ENCODE measurements at regions not wholly inside any gene's neighbourhood (a gene's known extent, or its start where the extent isn't known, plus 50 kb on each side); places are given as distances from the start of the nearest gene placed in this dataset.

- Mint-ChIP-seq H3K4me3 (no peak overlapping the region), H3K36me3 (ENCODE audit: low read depth) (no peaks in the 10 kb centered on the region), H3K4me1 (ENCODE audit: low read depth) (no peaks in the 10 kb centered on the region), H3K27me3 (peaks cover 5% of the 10 kb centered on the region), H3K27ac (no peak overlapping the region), H3K9me3 (no peaks in the 10 kb centered on the region)
- ATAC-seq, result no peak
- TF ChIP-seq, protein P1, sequence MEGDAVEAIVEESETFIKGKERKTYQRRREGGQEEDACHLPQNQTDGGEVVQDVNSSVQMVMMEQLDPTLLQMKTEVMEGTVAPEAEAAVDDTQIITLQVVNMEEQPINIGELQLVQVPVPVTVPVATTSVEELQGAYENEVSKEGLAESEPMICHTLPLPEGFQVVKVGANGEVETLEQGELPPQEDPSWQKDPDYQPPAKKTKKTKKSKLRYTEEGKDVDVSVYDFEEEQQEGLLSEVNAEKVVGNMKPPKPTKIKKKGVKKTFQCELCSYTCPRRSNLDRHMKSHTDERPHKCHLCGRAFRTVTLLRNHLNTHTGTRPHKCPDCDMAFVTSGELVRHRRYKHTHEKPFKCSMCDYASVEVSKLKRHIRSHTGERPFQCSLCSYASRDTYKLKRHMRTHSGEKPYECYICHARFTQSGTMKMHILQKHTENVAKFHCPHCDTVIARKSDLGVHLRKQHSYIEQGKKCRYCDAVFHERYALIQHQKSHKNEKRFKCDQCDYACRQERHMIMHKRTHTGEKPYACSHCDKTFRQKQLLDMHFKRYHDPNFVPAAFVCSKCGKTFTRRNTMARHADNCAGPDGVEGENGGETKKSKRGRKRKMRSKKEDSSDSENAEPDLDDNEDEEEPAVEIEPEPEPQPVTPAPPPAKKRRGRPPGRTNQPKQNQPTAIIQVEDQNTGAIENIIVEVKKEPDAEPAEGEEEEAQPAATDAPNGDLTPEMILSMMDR (IDR thresholded peaks at IDR 0.05), result no peak
- ChIA-PET POLR2A (interaction anchor here (0.6 kb wide), 1 partner anchor 13 kb away, joined by 3 read pairs; no protein-coding TSS in a partner anchor), CTCF (no interaction called here)
- intact Hi-C loops (cut with micrococcal nuclease), result no loop called here
- DNase-seq, result no peak
These were observed 179.3 kb upstream of the PLXNA2 start for GRCh38 chr1:208423526-208423925.

DNA sequence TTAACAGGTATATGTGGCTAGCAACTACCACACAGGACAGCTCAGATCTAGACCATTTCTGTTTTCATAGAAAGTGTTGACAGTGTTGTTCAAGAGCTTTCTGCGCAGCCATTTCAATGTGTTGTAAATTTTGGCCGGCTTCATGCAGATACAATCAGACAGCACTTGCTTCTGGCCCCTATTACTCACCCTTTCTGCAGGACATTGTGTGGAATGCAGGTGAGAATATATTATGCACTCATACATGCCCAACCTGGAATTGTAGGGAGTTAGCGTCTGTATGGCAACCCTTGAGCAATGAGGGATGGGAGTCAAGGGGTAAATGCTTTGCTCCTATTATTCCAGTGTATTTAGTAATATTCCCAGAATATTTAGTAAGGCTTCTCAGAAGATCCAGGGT, 180.9 kb upstream of the PLXNA2 start:
- no peaks in the 10 kb centered on the region for H3K4me1 Mint-ChIP-seq (ENCODE audit: low read depth)
- intact Hi-C loops (cut with micrococcal nuclease), result no loop called here
- no peak overlapping the region for H3K4me3 Mint-ChIP-seq
- DNase-seq (no peak), ATAC-seq (no peak)
- H3K9me3 Mint-ChIP-seq, result no peaks in the 10 kb centered on the region
- H3K36me3 Mint-ChIP-seq (ENCODE audit: low read depth), result no peaks in the 10 kb centered on the region
- POLR2A ChIA-PET, result interaction anchor here (0.6 kb wide), 1 partner anchor 288 kb away, joined by 3 read pairs; no protein-coding TSS in a partner anchor
- H3K27me3 Mint-ChIP-seq, result peaks cover 5% of the 10 kb centered on the region
- CTCF ChIA-PET, result interaction anchor here (1.2 kb wide), 1 partner anchor 180 kb away, joined by 3 read pairs; no protein-coding TSS in a partner anchor
- no peak overlapping the region for H3K27ac Mint-ChIP-seq
- TF ChIP-seq, protein P1 (IDR thresholded peaks at IDR 0.05), result no peak

GRCh38 chr1:208430220-208430619, 186.0 kb upstream of the PLXNA2 start:
- TF ChIP-seq, protein P1 (IDR thresholded peaks at IDR 0.05), result no peak
- DNase-seq, result no peak
- CTCF ChIA-PET, result no interaction called here
- Mint-ChIP-seq H3K27me3 (peaks cover 4% of the 10 kb centered on the region), H3K27ac (no peak overlapping the region), H3K9me3 (no peaks in the 10 kb centered on the region), H3K4me1 (ENCODE audit: low read depth) (no peaks in the 10 kb centered on the region), H3K4me3 (no peak overlapping the region), H3K36me3 (ENCODE audit: low read depth) (no peaks in the 10 kb centered on the region)
- POLR2A ChIA-PET, result no interaction called here
- intact Hi-C loops (cut with micrococcal nuclease), result no loop called here
- ATAC-seq, result no peak

- ATAC-seq, result no peak
- intact Hi-C loops (cut with micrococcal nuclease), result no loop called here
- no peak for DNase-seq
- peaks cover 4% of the 10 kb centered on the region for H3K27me3 Mint-ChIP-seq
- no peaks in the 10 kb centered on the region for H3K9me3 Mint-ChIP-seq
- no peaks in the 10 kb centered on the region for H3K36me3 Mint-ChIP-seq (ENCODE audit: low read depth)
- no peaks in the 10 kb centered on the region for H3K4me1 Mint-ChIP-seq (ENCODE audit: low read depth)
- ChIA-PET CTCF (interaction anchor here (0.6 kb wide), 1 partner anchor 1273 kb away, joined by 3 read pairs; the partner anchor contains the start of gene HSD11B1), POLR2A (no interaction called here)
- no peak overlapping the region for H3K4me3 Mint-ChIP-seq
- H3K27ac Mint-ChIP-seq, result no peak overlapping the region
- TF ChIP-seq, protein P1 (IDR thresholded peaks at IDR 0.05), result no peak
These were observed 187.5 kb upstream of the PLXNA2 start for GRCh38 chr1:208431721-208432120.

- no peak for ATAC-seq
- Mint-ChIP-seq H3K27ac (no peak overlapping the region), H3K9me3 (no peaks in the 10 kb centered on the region), H3K4me1 (ENCODE audit: low read depth) (no peaks in the 10 kb centered on the region), H3K27me3 (peaks cover 4% of the 10 kb centered on the region), H3K4me3 (no peak overlapping the region), H3K36me3 (ENCODE audit: low read depth) (no peaks in the 10 kb centered on the region)
- TF ChIP-seq, protein P1 (IDR thresholded peaks at IDR 0.05), result no peak
- no peak for DNase-seq
- POLR2A ChIA-PET, result no interaction called here
- intact Hi-C loops (cut with micrococcal nuclease), result no loop called here
- CTCF ChIA-PET, result interaction anchor here (0.6 kb wide), 1 partner anchor 1273 kb away, joined by 3 read pairs; the partner anchor contains the start of gene HSD11B1
These were observed 188.2 kb upstream of the PLXNA2 start for GRCh38 chr1:208432346-208432745.
